Loucy (cell line): ENCODE measurements at regions not wholly inside any gene's neighbourhood (a gene's known extent, or its start where the extent isn't known, plus 50 kb on each side); places are given as distances from the start of the nearest gene placed in this dataset.

ENCODE experiments used
- EZH2phosphoT487 ChIP-seq: fragments of 200-600 bp; IDR thresholded peaks from 2 replicates; pipeline ENCODE4 v1.6.1; 2018; ENCODE audit warnings: antibody characterized with exemption, mild to moderate bottlenecking, moderate library complexity, borderline replicate concordance
- TF ChIP-seq, protein P1 (sequence below): fragments of 200-600 bp; sonication (generic); conservative IDR thresholded peaks from 2 replicates; pipeline ENCODE4 v1.5.1; 2014; ENCODE audit warnings: mild to moderate bottlenecking, antibody characterized with exemption, low read length

DNA sequence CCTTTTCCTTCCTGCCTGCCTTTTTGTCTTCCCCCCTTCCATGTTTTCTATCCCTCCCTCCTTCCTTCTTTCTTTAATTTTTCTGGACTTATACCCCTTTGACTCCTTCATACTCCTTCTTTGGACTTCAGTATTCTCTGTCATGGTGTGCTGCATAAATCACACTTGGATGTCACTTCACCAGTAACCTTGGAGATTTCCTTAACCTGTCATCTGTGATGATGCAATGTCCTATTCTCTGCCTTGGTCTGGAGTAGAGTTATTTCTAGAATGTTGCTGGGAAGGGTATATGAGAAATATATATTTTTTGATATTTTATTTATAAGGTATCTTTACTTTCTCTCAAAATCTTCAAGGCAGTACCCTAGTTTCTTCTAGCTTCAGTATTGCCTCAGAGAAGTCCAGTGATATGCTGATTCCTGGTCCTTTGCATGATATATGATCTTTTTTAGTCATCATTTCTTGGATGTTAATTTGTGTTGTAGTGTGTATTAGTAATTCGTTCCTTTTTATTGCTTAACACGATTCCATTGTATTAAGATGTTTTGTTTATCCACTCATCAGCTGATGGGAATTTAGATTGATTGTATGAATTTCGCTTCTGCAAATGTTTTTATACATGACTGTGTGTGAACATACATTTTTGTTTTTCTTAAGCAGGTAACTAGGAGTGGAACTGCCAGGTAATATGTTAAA lies 206.9 kb upstream of the MBL2 start:
- TF ChIP-seq EZH2phosphoT487, result no peak
- TF ChIP-seq, protein P1, sequence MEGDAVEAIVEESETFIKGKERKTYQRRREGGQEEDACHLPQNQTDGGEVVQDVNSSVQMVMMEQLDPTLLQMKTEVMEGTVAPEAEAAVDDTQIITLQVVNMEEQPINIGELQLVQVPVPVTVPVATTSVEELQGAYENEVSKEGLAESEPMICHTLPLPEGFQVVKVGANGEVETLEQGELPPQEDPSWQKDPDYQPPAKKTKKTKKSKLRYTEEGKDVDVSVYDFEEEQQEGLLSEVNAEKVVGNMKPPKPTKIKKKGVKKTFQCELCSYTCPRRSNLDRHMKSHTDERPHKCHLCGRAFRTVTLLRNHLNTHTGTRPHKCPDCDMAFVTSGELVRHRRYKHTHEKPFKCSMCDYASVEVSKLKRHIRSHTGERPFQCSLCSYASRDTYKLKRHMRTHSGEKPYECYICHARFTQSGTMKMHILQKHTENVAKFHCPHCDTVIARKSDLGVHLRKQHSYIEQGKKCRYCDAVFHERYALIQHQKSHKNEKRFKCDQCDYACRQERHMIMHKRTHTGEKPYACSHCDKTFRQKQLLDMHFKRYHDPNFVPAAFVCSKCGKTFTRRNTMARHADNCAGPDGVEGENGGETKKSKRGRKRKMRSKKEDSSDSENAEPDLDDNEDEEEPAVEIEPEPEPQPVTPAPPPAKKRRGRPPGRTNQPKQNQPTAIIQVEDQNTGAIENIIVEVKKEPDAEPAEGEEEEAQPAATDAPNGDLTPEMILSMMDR, result no peak
